ENCODE measurements at regions not wholly inside any gene's neighbourhood (a gene's known extent, or its start where the extent isn't known, plus 50 kb on each side); places are given as distances from the start of the nearest gene placed in this dataset.

- TF ChIP-seq TCF3 (IDR thresholded peaks at IDR 0.05; ENCODE audit: borderline replicate concordance, insufficient read depth, low read depth, low read length) (no peak), SREBF1 (IDR thresholded peaks at IDR 0.05; ENCODE audit: low read length) (no peak), JUNB (IDR thresholded peaks at IDR 0.05) (no peak), RUNX3 (IDR thresholded peaks at IDR 0.05; ENCODE audit: low read length) (peak; percentile 52; the same call in 1 of the 2 replicates), ZBTB40 (IDR thresholded peaks at IDR 0.05; ENCODE audit: borderline replicate concordance) (no peak), JUND (IDR thresholded peaks at IDR 0.05; ENCODE audit: low read depth, low read length) (no peak), IRF5 (IDR thresholded peaks at IDR 0.05; ENCODE audit: borderline replicate concordance) (no peak), SIN3A (IDR thresholded peaks at IDR 0.05; ENCODE audit: low read depth, low read length) (no peak), IRF4 (IDR thresholded peaks at IDR 0.05; ENCODE audit: low read depth, low read length) (peak; percentile 64; the same call in 1 of the 2 replicates), REST (IDR thresholded peaks at IDR 0.05; ENCODE audit: low read depth, low read length) (no peak), YBX1 (IDR thresholded peaks at IDR 0.05) (no peak), BRCA1 (IDR thresholded peaks at IDR 0.05; ENCODE audit: low read depth, low read length) (no peak), MEF2B (IDR thresholded peaks at IDR 0.05; ENCODE audit: partially characterized antibody, poor library complexity, severe bottlenecking) (peak; percentile 80), BCL3 (IDR thresholded peaks at IDR 0.05; ENCODE audit: borderline replicate concordance, insufficient read depth, low read depth, low read length, poor library complexity, severe bottlenecking) (no peak), RELB (IDR thresholded peaks at IDR 0.05; ENCODE audit: low read depth) (0 out of 2 replicates have a peak, but pooled peaks have one; percentile 27), ZNF207 (IDR thresholded peaks at IDR 0.05; ENCODE audit: borderline replicate concordance) (no peak), POLR2AphosphoS5 (IDR thresholded peaks at IDR 0.05; ENCODE audit: low read length) (no peak), FOXK2 (IDR thresholded peaks at IDR 0.05) (no peak), CHD1 (IDR thresholded peaks at IDR 0.05; ENCODE audit: low read depth, low read length) (no peak), PAX8 (IDR thresholded peaks at IDR 0.05) (no peak)
Measured at GRCh38 chr11:19433367-19433766, 192.6 kb upstream of the E2F8 start (continued).

Measured in GM12878 (cell line).